GM10248 (cell line): ENCODE measurements at regions not wholly inside any gene's neighbourhood (a gene's known extent, or its start where the extent isn't known, plus 50 kb on each side); places are given as distances from the start of the nearest gene placed in this dataset.

ENCODE experiments used
- CTCF ChIA-PET: fragments of 300-600 bp; sonication (Branson Sonifier 250); formaldehyde crosslinking; extraction: SDS; loops from one replicate; lab custom pipeline; 2021; ENCODE audit warnings: antibody characterized with exemption; lab: Yijun Ruan, JAX
- POLR2A ChIA-PET: fragments of 350-650 bp; sonication (Branson Sonifier 250); formaldehyde crosslinking; extraction: SDS; loops from one replicate; lab custom pipeline; 2020; ENCODE audit warnings: antibody characterized with exemption; lab: Yijun Ruan, JAX
- DNase-seq: peaks from one replicate; pipeline ENCODE4 v3.0.0; 2012; ENCODE audit errors: extremely low spot score
- CTCF ChIP-seq: IDR thresholded peaks from 2 replicates; pipeline ENCODE4 v1.5.1; 2012; ENCODE audit warnings: mild to moderate bottlenecking, low read depth; ENCODE audit errors: extremely low read depth, missing control alignments, control extremely low read depth

GRCh38 chr1:104919188-104919587 is 1169.5 kb downstream of the AMY1C start:
- no peak for DNase-seq
- ChIA-PET POLR2A (no interaction called here), CTCF (interaction anchor here (0.7 to 0.8 kb wide), 2 partner anchors 8 to 13 kb away, joined by 3 read pairs; no protein-coding TSS in a partner anchor)
- TF ChIP-seq CTCF: no peak

- ChIA-PET CTCF (no interaction called here), POLR2A (no interaction called here)
- TF ChIP-seq CTCF: no peak
- no peak for DNase-seq
Observed at GRCh38 chr1:104921525-104921924, 1171.8 kb downstream of the AMY1C start.

DNA sequence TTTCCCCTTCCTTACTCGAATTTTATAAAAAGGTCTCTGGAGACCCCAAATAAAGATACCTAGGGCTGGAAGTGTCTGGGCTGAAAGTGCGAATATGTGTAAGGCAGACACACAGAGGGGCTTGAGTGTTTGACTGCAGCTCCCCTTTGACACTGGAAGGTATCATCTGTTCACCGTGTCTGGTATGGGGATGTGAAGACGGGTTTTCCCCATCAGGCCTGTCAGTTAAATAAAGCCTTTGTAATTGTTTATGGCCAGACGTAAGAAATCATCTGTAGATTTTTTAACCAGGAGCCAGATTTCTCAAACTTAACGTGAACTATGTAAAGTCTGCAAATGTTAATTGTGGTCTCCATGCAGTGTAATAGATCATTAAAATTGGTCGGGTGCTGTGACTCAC is 1173.4 kb downstream of the AMY1C start:
- ChIA-PET CTCF (no interaction called here), POLR2A (no interaction called here)
- no peak for DNase-seq
- TF ChIP-seq CTCF: no peak

DNA sequence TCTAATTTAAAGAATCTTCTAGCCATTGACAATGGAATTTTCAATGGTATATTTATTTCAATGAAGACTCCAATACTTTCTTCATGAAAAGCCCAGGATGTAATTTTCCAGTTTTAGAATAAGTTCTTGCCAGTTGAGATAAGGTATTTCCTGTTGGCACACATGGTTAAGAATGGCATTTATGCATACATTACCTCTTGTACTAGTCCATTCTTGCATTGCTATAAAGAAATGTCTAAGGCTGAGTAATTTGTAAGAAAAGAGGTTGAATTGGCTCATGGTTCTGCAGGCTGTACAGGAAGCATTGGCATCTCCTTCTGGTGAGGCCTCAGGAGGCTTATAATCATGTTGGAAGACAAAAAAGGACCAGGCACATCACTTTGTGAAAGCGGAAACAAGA is 1179.6 kb downstream of the AMY1C start:
- POLR2A ChIA-PET: no interaction called here
- CTCF ChIA-PET: no interaction called here
- TF ChIP-seq CTCF: no peak

DNA sequence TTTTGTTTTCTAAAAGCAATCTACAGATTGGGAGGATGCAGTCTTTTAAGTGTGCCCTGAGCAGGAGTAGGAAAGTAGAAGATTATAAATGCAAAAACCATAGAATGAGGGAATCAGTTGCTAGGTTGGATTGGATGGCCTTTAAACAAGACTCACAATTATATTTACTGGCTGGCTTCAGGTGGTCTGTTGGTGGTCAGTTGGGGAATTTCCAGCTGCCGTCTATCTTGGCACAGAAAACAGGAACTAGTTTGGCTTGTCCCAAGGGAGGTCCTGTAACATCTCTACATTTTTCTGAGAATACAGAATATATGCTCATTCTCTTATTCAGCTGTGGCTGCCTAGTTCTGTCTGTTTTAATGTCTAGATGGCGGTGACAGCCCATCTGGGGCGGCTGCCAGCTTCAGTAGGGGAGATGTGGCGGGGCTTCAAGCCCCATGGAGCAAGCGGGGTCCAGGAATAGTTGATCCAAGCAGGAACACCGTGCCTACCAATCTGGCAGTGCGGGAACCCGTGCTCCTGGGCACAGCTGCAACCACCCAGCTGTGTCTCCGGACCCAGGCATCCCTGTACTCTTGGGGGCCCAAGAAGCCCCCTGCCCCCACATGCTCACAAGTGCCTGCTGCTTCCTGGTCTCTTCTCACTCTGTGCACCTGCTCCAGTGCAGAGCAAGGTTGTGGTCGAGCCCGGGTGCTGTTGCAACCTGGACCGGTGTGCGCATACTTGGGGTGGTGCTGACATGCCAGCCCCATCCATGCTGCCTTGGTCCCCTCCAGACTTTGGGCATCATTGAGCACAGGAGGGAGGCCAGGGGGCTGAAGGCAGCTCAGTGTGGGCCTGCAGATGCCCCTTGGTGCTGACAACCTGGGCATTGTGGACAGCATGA is 1182.6 kb downstream of the AMY1C start:
- CTCF ChIA-PET: interaction anchor here (1.0 to 1.4 kb wide), 3 partner anchors 14 to 41 kb away, joined by 3 read pairs; no protein-coding TSS in a partner anchor
- POLR2A ChIA-PET: no interaction called here
- no peak for DNase-seq
- TF ChIP-seq CTCF: no peak

More for the DNA sequence above, 1179.6 kb downstream of the AMY1C start:
- DNase-seq: no peak

- DNase-seq: no peak
- ChIA-PET CTCF (interaction anchor here (1.0 to 1.4 kb wide), 2 partner anchors 14 to 40 kb away, joined by 3 read pairs; no protein-coding TSS in a partner anchor), POLR2A (no interaction called here)
- TF ChIP-seq CTCF: no peak
Observed at GRCh38 chr1:104932949-104933679, 1183.4 kb downstream of the AMY1C start.
